GM12878 (cell line): ENCODE measurements at regions not wholly inside any gene's neighbourhood (a gene's known extent, or its start where the extent isn't known, plus 50 kb on each side); places are given as distances from the start of the nearest gene placed in this dataset.

ENCODE experiments used
- ATAC-seq: fragments of 200-7000 bp; cut with Tn5 transposase; 3 replicates; pipeline ENCODE4 v1.9.1; 2020; ENCODE audit warnings: mild to moderate bottlenecking, moderate library complexity
- BruUV-seq: library from RNA; stranded (reverse); fragments of 400-500 nt; replicated peaks from 2 replicates; lab custom pipeline; 2021; lab: Mats Ljungman, UMichigan
- CTCF ChIA-PET: fragments of 300-600 bp; sonication (Branson Sonifier 250); formaldehyde crosslinking; extraction: SDS; loops from one replicate; lab custom pipeline; 2021; ENCODE audit warnings: inconsistent platforms; lab: Yijun Ruan, JAX
- POLR2A ChIA-PET: fragments of 350-600 bp; formaldehyde crosslinking; extraction: SDS; loops from one replicate; lab custom pipeline; 2021; ENCODE audit warnings: inconsistent platforms; lab: Charles Lee
- RAD21 ChIA-PET: fragments of 300-600 bp; sonication (Branson Sonifier 250); formaldehyde crosslinking; loops from one replicate; lab custom pipeline; 2023; ENCODE audit warnings: antibody characterized with exemption; ENCODE audit not compliant: unreplicated experiment; lab: Charles Lee
- SMC1A ChIA-PET: fragments of 300-600 bp; sonication (Branson Sonifier 250); formaldehyde crosslinking; loops from one replicate; lab custom pipeline; 2023; ENCODE audit not compliant: unreplicated experiment, uncharacterized antibody; lab: Charles Lee
- DNase-seq: peaks from one replicate; pipeline ENCODE4 v3.0.0-alpha.2; 2011; ENCODE audit warnings: low read depth, low spot score
- FAIRE-seq: peaks from 3 replicates; lab custom pipeline; 2011; peaks lifted over from hg19 to GRCh38; lab: Jason Lieb, UNC
- H2AFZ ChIP-seq: 2 replicates; pipeline ENCODE4 v1.6.0; 2011; ENCODE audit warnings: low read depth, low read length, control low read depth; ENCODE audit not compliant: control insufficient read depth
- H3K27ac ChIP-seq: 2 replicates; pipeline ENCODE4 v1.5.1; 2011; ENCODE audit warnings: control low read depth; ENCODE audit not compliant: control insufficient read depth, insufficient read depth
- H3K27me3 ChIP-seq, 2 experiments: replicated peaks in 1 of 2; 2 replicates each; pipeline versions ENCODE4 v1.6.0 to v1.6.1; 2011; ENCODE audit warnings: low read length in 1 of 2; ENCODE audit not compliant: control insufficient read depth in 2 of 2, insufficient read depth in 2 of 2
- H3K36me3 ChIP-seq, 2 experiments: 2 replicates each; pipeline ENCODE4 v1.5.1; 2011; ENCODE audit warnings: low read length in 1 of 2; ENCODE audit not compliant: control insufficient read depth in 2 of 2, insufficient read depth in 2 of 2
- H3K4me1 ChIP-seq: 2 replicates; pipeline ENCODE4 v1.6.1; 2011; ENCODE audit warnings: mild to moderate bottlenecking, low read length, moderate library complexity, mixed read lengths; ENCODE audit not compliant: control insufficient read depth, insufficient read depth
- H3K4me2 ChIP-seq: 2 replicates; pipeline ENCODE4 v1.6.0; 2011; ENCODE audit warnings: control low read depth; ENCODE audit not compliant: control insufficient read depth, insufficient read depth
- H3K4me3 ChIP-seq: fragments of 200-600 bp; sonication (generic); 2 replicates; pipeline ENCODE4 v1.5.1; 2016
- H3K79me2 ChIP-seq: 2 replicates; pipeline ENCODE4 v1.6.0; 2011; ENCODE audit warnings: low read length; ENCODE audit not compliant: control insufficient read depth, insufficient read depth
- H3K9ac ChIP-seq: 2 replicates; pipeline ENCODE4 v1.8.0; 2011; ENCODE audit warnings: low read length, control low read depth, mixed read lengths; ENCODE audit not compliant: control insufficient read depth, insufficient read depth
- H3K9me3 ChIP-seq: replicated peaks from 3 replicates; pipeline ENCODE4 v1.5.1; 2011; ENCODE audit warnings: mild to moderate bottlenecking, low read length; ENCODE audit not compliant: control insufficient read depth, insufficient read depth
- H4K20me1 ChIP-seq: 2 replicates; pipeline ENCODE4 v1.6.0; 2011; ENCODE audit not compliant: control insufficient read depth, insufficient read depth
- ASH2L ChIP-seq: fragments of 300-600, 200-600 bp; sonication (generic); IDR thresholded peaks from 2 replicates; pipeline ENCODE4 v1.6.1; 2017; ENCODE audit warnings: low read depth, mild to moderate bottlenecking, borderline replicate concordance
- CREB1 ChIP-seq: IDR thresholded peaks from 2 replicates; pipeline ENCODE4 v1.6.1; 2012; ENCODE audit warnings: low read depth, mild to moderate bottlenecking, inconsistent platforms
- HSF1 ChIP-seq: fragments of 150-350 bp; IDR thresholded peaks from 2 replicates; pipeline ENCODE4 v1.6.1; 2014; ENCODE audit warnings: mild to moderate bottlenecking, low read depth, low read length
- IRF3 ChIP-seq: fragments of 450-650 bp; IDR thresholded peaks from 2 replicates; pipeline ENCODE4 v1.6.1; 2014; ENCODE audit warnings: mild to moderate bottlenecking
- RCOR1 ChIP-seq: conservative IDR thresholded peaks from 2 replicates; pipeline ENCODE4 v1.6.1; 2012; ENCODE audit warnings: low read depth, low read length, improper control_type of control experiment
- SREBF2 ChIP-seq: IDR thresholded peaks from 2 replicates; pipeline ENCODE4 v1.6.1; 2012; ENCODE audit warnings: mild to moderate bottlenecking, low read length
- ZSCAN29 ChIP-seq: fragments of 450-650 bp; IDR thresholded peaks from 2 replicates; pipeline ENCODE4 v1.6.1; 2017; ENCODE audit warnings: mild to moderate bottlenecking, moderate library complexity
- WGBS: methylation state at CpG from one replicate; pipeline ENCODE4 v1.1.6; 2016; ENCODE audit warnings: low lambda C conversion rate; ENCODE audit not compliant: insufficient replicate concordance, insufficient coverage; ENCODE audit errors: missing lambda C conversion rate; 5-methylcytosine and 5-hydroxymethylcytosine counted together
- in situ Hi-C: fragments of 300-500 bp; cut with MboI; formaldehyde crosslinking; loops from 9 replicates; pipeline ENCODE4 v1.14.3; 2018; ENCODE audit warnings: mixed read lengths
- intact Hi-C: fragments of 100-400 bp; cut with micrococcal nuclease; formaldehyde crosslinking; loops from one replicate; pipeline ENCODE4 v1.14.2; 2022; ENCODE audit not compliant: unreplicated experiment
- TF ChIP-seq, protein P1 (sequence below): fragments of 450-650 bp; IDR thresholded peaks from 2 replicates; pipeline ENCODE4 v1.6.1; 2017; ENCODE audit warnings: mild to moderate bottlenecking, moderate library complexity
- TF ChIP-seq, protein P2 (sequence below): fragments of 450-650 bp; IDR thresholded peaks from 2 replicates; pipeline ENCODE4 v1.6.1; 2016; ENCODE audit warnings: mild to moderate bottlenecking
- TF ChIP-seq, protein P3 (sequence below): IDR thresholded peaks from 2 replicates; pipeline ENCODE4 v1.6.1; 2011; ENCODE audit warnings: borderline replicate concordance, low read depth, mild to moderate bottlenecking, moderate library complexity, mixed read lengths, low read length; ENCODE audit not compliant: insufficient read depth; ENCODE audit errors: extremely low read length

DNA sequence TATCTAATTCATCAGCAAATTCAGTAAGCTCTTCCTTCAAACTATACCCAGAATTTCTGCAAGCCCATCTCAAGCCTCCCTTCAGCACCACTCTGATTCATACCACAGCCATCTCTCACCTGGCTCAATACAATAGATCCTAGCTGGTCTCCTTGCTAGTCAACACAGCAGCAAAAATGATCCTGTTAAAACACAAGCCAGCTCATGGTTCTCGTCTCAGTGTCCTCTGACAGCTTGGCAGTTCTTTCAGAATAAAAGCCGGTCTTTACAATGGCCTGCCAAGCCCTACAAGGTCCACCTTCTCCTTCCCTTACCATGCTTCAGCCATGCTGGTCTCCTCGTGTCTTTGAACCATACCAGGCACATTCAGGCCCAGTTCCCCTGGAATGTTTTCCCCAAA, 296.9 kb upstream of the RND3 start:
- RAD21 ChIA-PET = no interaction called here
- TF ChIP-seq, protein P1, sequence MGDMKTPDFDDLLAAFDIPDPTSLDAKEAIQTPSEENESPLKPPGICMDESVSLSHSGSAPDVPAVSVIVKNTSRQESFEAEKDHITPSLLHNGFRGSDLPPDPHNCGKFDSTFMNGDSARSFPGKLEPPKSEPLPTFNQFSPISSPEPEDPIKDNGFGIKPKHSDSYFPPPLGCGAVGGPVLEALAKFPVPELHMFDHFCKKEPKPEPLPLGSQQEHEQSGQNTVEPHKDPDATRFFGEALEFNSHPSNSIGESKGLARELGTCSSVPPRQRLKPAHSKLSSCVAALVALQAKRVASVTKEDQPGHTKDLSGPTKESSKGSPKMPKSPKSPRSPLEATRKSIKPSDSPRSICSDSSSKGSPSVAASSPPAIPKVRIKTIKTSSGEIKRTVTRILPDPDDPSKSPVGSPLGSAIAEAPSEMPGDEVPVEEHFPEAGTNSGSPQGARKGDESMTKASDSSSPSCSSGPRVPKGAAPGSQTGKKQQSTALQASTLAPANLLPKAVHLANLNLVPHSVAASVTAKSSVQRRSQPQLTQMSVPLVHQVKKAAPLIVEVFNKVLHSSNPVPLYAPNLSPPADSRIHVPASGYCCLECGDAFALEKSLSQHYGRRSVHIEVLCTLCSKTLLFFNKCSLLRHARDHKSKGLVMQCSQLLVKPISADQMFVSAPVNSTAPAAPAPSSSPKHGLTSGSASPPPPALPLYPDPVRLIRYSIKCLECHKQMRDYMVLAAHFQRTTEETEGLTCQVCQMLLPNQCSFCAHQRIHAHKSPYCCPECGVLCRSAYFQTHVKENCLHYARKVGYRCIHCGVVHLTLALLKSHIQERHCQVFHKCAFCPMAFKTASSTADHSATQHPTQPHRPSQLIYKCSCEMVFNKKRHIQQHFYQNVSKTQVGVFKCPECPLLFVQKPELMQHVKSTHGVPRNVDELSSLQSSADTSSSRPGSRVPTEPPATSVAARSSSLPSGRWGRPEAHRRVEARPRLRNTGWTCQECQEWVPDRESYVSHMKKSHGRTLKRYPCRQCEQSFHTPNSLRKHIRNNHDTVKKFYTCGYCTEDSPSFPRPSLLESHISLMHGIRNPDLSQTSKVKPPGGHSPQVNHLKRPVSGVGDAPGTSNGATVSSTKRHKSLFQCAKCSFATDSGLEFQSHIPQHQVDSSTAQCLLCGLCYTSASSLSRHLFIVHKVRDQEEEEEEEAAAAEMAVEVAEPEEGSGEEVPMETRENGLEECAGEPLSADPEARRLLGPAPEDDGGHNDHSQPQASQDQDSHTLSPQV = no peak
- TF ChIP-seq CREB1 = no peak
- no peak for TF ChIP-seq IRF3
- TF ChIP-seq ZSCAN29 = no peak
- TF ChIP-seq, protein P2, sequence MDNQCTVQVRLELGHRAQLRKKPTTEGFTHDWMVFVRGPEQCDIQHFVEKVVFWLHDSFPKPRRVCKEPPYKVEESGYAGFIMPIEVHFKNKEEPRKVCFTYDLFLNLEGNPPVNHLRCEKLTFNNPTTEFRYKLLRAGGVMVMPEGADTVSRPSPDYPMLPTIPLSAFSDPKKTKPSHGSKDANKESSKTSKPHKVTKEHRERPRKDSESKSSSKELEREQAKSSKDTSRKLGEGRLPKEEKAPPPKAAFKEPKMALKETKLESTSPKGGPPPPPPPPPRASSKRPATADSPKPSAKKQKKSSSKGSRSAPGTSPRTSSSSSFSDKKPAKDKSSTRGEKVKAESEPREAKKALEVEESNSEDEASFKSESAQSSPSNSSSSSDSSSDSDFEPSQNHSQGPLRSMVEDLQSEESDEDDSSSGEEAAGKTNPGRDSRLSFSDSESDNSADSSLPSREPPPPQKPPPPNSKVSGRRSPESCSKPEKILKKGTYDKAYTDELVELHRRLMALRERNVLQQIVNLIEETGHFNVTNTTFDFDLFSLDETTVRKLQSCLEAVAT = no peak
- no peak for TF ChIP-seq HSF1
- TF ChIP-seq ASH2L = no peak
- no peak for TF ChIP-seq RCOR1
- TF ChIP-seq, protein P3, sequence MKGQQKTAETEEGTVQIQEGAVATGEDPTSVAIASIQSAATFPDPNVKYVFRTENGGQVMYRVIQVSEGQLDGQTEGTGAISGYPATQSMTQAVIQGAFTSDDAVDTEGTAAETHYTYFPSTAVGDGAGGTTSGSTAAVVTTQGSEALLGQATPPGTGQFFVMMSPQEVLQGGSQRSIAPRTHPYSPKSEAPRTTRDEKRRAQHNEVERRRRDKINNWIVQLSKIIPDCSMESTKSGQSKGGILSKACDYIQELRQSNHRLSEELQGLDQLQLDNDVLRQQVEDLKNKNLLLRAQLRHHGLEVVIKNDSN = no peak
- TF ChIP-seq SREBF2 = no peak

More for the DNA sequence above, 296.9 kb upstream of the RND3 start:
- no TSS peak for BruUV-seq
- ChIA-PET CTCF (no interaction called here), POLR2A (no interaction called here), SMC1A (interaction anchor here (1.5 kb wide), 1 partner anchor 13 kb away, joined by 3 read pairs; no protein-coding TSS in a partner anchor)
- Histone ChIP-seq H4K20me1 (no peaks in the 10 kb centered on the region), H2AFZ (no peak overlapping the region), H3K4me3 (no peak overlapping the region), H3K9ac (no peak overlapping the region), H3K9me3 (no peaks in the 10 kb centered on the region), H3K4me1 (no peaks in the 10 kb centered on the region), H3K4me2 (no peak overlapping the region), H3K27ac (no peak overlapping the region), H3K27me3 (no peaks in the 10 kb centered on the region), H3K36me3 (no peaks in the 10 kb centered on the region), H3K79me2 (no peaks in the 10 kb centered on the region)
- DNase-seq = no peak
- intact Hi-C loops (no loop called here), in situ Hi-C loops (no loop called here)
- no peak for FAIRE-seq
- no peak for ATAC-seq
- WGBS = 31% methylated on average over 3 of the region's 3 CpGs
